Heart left ventricle (tissue), 16 donors: ENCODE measurements at regions not wholly inside any gene's neighbourhood (a gene's known extent, or its start where the extent isn't known, plus 50 kb on each side); places are given as distances from the start of the nearest gene placed in this dataset.

Source experiments
- ATAC-seq, 4 donors: fragments of 200-7000 bp; cut with Tn5 transposase; one replicate each; pipeline ENCODE4 v1.9.1; 2020 to 2022; ENCODE audit warnings: moderate library complexity in 4 of 4, mild to moderate bottlenecking in 3 of 4, moderate number of reproducible peaks in 1 of 4
- DNase-seq, 5 donors: peaks; one replicate each; pipeline ENCODE4 v3.0.0-alpha.2; 2020
- H3K27ac ChIP-seq, 12 donors: fragments of 200-600 bp; sonication (generic) in 4 of 12; one replicate each; pipeline versions ENCODE4 v1.5.0 to v1.8.0; 2016 to 2022; ENCODE audit warnings: mild to moderate bottlenecking in 2 of 12
- H3K27me3 ChIP-seq, 9 donors: fragments of 200-600 bp; sonication (generic) in 2 of 9; one replicate each; pipeline versions ENCODE4 v1.5.1 to v1.8.0; 2016 to 2022; ENCODE audit warnings: mild to moderate bottlenecking in 3 of 9
- H3K36me3 ChIP-seq, 9 donors: fragments of 200-600 bp; sonication (generic) in 2 of 9; one replicate each; pipeline versions ENCODE4 v1.5.0 to v1.8.0; 2018 to 2022; ENCODE audit warnings: mild to moderate bottlenecking in 2 of 9
- H3K4me1 ChIP-seq, 12 donors: fragments of 200-600 bp; sonication (generic) in 4 of 12; one replicate each; pipeline versions ENCODE4 v1.5.0 to v1.8.0; 2016 to 2022; ENCODE audit warnings: mild to moderate bottlenecking in 3 of 12
- H3K4me3 ChIP-seq, 12 donors: fragments of 200-600 bp; sonication (generic) in 4 of 12; one replicate each; pipeline versions ENCODE4 v1.5.0 to v1.8.0; 2017 to 2022; ENCODE audit warnings: mild to moderate bottlenecking in 9 of 12, moderate library complexity in 4 of 12
- H3K9me3 ChIP-seq, 12 donors: fragments of 200-600 bp; sonication (generic) in 4 of 12; one replicate each; pipeline versions ENCODE4 v1.5.0 to v1.8.0; 2016 to 2022; ENCODE audit warnings: mild to moderate bottlenecking in 1 of 12
- POLR2A ChIP-seq, 2 donors: fragments of 450-650 bp; IDR thresholded peaks; one replicate each; pipeline ENCODE4 v1.6.1; 2017; ENCODE audit warnings: antibody characterized with exemption in 2 of 2, mild to moderate bottlenecking in 2 of 2, moderate library complexity in 2 of 2
- WGBS, 4 donors: extraction: QIAGEN DNeasy Blood & Tissue Kit in 2 of 4; methylation state at CpG; one replicate each; pipeline versions ENCODE4 v1.1.5 to v1.1.7; 2013 to 2018; 5-methylcytosine and 5-hydroxymethylcytosine counted together
- intact Hi-C, 10 donors: fragments of 100-400 bp; cut with DNase I; formaldehyde crosslinking; loops; one replicate each; pipeline versions ENCODE4 v1.11.1 to v1.14.2; 2022
- TF ChIP-seq, protein P1 (sequence below), 12 donors: fragments of 200-600 bp; sonication (generic) in 4 of 12; IDR thresholded peaks; one replicate each; pipeline versions ENCODE4 v1.5.0 to v1.8.0; 2018 to 2022; ENCODE audit warnings: antibody characterized with exemption in 12 of 12, mild to moderate bottlenecking in 5 of 12
- donor health status: ischemic (EF 13 %, LVEDD 7.1; RV severe dilation, severe dysfunction).
- donor health status: healthy with polysubstance abuse.
- donor health status: DM: no; HTN: yes; CAD: no.
- donor health status: DM: no; HTN: no; CAD: no.
- donor health status: ischemic (EF 25% LVEDD 6.9; RV normal size, moderate dysfunction).
- donor health status: ischemic (EF 25% LVEDD 5.7; RV mildly dilated, moderate dysfunction).
- donor health status: healthy.
- donor health status: DM: yes; HTN: yes; CAD: no.
- donor health status: ischemic (EF 35%, LVEDD 5.7; RV mildly dilated, moderate dysfunction).
- donor health status: nonischemic (EF 11% LVEDD 7.7; RV severe dilation, severe dysfunction).
- donor health status: DM: yes; HTN: yes; CAD: no.
- donor health status: PGD.
- donor health status: ischemic (EF 29% LVEDD 5.4; RV normal size, mild dysfunction).
- donor health status: nonischemic (EF 23%, LVEDD 6.1; RV moderate dilation, normal function).

DNA sequence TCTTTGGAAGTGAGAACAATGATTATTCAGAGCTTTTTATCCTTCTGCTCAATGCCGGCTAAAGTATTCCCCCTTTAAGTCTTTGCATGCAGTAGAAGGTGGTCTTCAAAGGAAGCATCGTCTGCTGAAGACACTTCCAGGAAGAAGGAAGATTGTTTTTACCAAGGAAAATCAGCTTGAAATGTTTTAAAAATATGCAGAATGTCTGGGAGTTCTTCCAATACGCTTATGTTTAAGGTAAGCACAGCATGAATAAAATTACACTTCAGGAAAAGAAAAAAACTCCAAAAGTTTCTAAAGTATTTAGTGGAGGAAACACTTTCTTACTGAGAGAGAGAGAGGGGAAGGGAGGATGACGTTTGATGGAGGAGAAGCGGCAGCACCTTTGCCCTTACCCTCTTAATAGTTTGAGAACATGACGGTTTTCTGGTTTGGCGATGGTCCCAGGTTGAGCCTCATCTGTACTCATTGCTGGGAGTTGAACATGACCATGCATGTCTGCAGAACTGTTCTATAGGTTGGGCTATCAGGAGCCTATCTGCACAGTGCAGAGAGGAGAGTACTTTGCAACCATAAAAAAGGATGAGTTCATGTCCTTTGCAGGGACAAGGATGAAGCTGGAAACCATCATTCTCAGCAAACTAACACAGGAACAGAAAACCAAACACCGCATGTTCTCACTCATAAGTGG, 338.1 kb downstream of the ACTR3B start:
- Histone ChIP-seq H3K4me1 (no peaks in the 10 kb centered on the region), H3K27ac (no peak overlapping the region), H3K9me3 (peaks cover 0 to 7% (median 0%) of the 10 kb centered on the region in 12 donors), H3K27me3 (no peaks in the 10 kb centered on the region), H3K4me3 (no peak overlapping the region), H3K36me3 (no peaks in the 10 kb centered on the region)
- ATAC-seq (no peak), DNase-seq (no peak)
- 76 to 81% (median 79%) methylated on average over 8 of the region's 8 CpGs for WGBS, 4 donors
- TF ChIP-seq, protein P1, sequence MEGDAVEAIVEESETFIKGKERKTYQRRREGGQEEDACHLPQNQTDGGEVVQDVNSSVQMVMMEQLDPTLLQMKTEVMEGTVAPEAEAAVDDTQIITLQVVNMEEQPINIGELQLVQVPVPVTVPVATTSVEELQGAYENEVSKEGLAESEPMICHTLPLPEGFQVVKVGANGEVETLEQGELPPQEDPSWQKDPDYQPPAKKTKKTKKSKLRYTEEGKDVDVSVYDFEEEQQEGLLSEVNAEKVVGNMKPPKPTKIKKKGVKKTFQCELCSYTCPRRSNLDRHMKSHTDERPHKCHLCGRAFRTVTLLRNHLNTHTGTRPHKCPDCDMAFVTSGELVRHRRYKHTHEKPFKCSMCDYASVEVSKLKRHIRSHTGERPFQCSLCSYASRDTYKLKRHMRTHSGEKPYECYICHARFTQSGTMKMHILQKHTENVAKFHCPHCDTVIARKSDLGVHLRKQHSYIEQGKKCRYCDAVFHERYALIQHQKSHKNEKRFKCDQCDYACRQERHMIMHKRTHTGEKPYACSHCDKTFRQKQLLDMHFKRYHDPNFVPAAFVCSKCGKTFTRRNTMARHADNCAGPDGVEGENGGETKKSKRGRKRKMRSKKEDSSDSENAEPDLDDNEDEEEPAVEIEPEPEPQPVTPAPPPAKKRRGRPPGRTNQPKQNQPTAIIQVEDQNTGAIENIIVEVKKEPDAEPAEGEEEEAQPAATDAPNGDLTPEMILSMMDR (IDR thresholded peaks at IDR 0.05) = no peak
- TF ChIP-seq POLR2A (IDR thresholded peaks at IDR 0.05) = no peak
- intact Hi-C loops = no loop called here

DNA sequence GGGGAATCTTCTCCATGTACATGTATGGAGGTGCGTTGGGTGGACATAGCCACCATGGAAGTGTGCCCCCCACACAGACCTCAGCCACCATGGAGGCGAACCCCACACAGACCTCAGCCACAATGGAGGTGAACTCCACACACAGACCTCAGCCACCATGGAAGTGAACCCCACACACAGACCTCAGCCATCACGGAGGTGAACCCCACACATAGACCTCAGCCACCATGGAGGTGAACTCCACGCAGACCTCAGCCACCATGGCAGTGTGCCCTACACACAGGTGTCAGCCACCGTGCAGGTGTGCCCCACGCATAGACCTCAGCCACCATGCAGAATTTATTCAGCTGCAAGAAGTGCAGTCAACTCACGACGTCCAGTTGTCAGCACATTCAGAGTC, 339.7 kb downstream of the ACTR3B start:
- intact Hi-C loops = no loop called here
- no peak for DNase-seq
- Histone ChIP-seq H3K4me1 (no peaks in the 10 kb centered on the region), H3K36me3 (no peaks in the 10 kb centered on the region), H3K4me3 (no peak overlapping the region), H3K27ac (no peak overlapping the region), H3K27me3 (no peaks in the 10 kb centered on the region), H3K9me3 (peaks cover 0 to 7% (median 0%) of the 10 kb centered on the region in 12 donors)
- ATAC-seq = no peak
- no peak for TF ChIP-seq POLR2A (IDR thresholded peaks at IDR 0.05)
- TF ChIP-seq, protein P1 (IDR thresholded peaks at IDR 0.05) = no peak
- whole genome bisulfite sequencing, 4 donors = 65 to 86% (median 77%) methylated on average over 4 to 8 of the region's 8 CpGs

- H3K9me3 ChIP-seq = peaks cover 0 to 3% (median 0%) of the 10 kb centered on the region in 12 donors
- ATAC-seq = no peak
- WGBS, 4 donors = 78 to 84% (median 82%) methylated on average over 11 of the region's 11 CpGs
Observed at GRCh38 chr7:153100691-153101237, 341.2 kb downstream of the ACTR3B start.

DNA sequence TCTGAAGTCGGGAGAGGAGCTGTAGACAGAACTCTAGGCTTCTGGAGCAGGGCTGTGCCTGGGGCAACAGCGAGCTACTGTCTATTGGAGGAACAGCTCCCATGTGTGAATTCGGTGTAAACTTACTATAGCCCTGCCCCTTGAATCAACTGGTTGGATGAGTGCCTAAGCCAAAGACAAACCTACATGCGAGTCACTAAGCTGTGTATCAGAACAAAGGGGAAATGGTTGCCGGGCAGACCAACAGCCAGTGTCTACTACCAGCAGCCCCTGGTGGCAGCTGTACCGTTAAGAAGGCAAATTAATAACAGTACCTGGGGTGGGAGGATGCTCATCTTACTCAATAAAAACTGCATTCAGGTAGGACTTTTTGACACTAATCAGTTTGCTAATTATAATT, 343.6 kb downstream of the ACTR3B start:
- H3K27me3 ChIP-seq = no peaks in the 10 kb centered on the region
- ATAC-seq = no peak
- no peaks in the 10 kb centered on the region for H3K4me1 ChIP-seq
- intact Hi-C loops = no loop called here
- WGBS, 4 donors = 78 to 83% (median 83%) methylated on average over 6 of the region's 6 CpGs
- no peak overlapping the region for H3K27ac ChIP-seq
- TF ChIP-seq, protein P1 (IDR thresholded peaks at IDR 0.05) = no peak
- TF ChIP-seq POLR2A (IDR thresholded peaks at IDR 0.05) = no peak
- H3K4me3 ChIP-seq = no peak overlapping the region
- no peak for DNase-seq
- no peaks in the 10 kb centered on the region for H3K9me3 ChIP-seq
- H3K36me3 ChIP-seq = no peaks in the 10 kb centered on the region

More at GRCh38 chr7:153100691-153101237, 341.2 kb downstream of the ACTR3B start:
- TF ChIP-seq, protein P1 (IDR thresholded peaks at IDR 0.05) = no peak
- no peak for TF ChIP-seq POLR2A (IDR thresholded peaks at IDR 0.05)
- no peak overlapping the region for H3K4me3 ChIP-seq
- intact Hi-C loops = no loop called here
- no peaks in the 10 kb centered on the region for H3K36me3 ChIP-seq
- no peak for DNase-seq
- H3K4me1 ChIP-seq = no peaks in the 10 kb centered on the region
- H3K27me3 ChIP-seq = no peaks in the 10 kb centered on the region
- H3K27ac ChIP-seq = no peak overlapping the region
